ENCODE measurements at regions not wholly inside any gene's neighbourhood (a gene's known extent, or its start where the extent isn't known, plus 50 kb on each side); places are given as distances from the start of the nearest gene placed in this dataset.

GRCh38 chr18:29588446-29589100, 1411.6 kb upstream of the CDH2 start:
- Histone ChIP-seq H3K14ac (ENCODE audit: insufficient read length) (no peak overlapping the region), H3K18ac (ENCODE audit: extremely low read depth, low read length) (no peak overlapping the region), H2BK20ac (ENCODE audit: low read length) (no peak overlapping the region), H3K56ac (replicated peaks; ENCODE audit: insufficient read length, low read depth, low read length) (no peak overlapping the region), H3K23me2 (ENCODE audit: low read depth, low read length) (no peaks in the 10 kb centered on the region), H3K4me1 (replicated peaks in 1 of 4; ENCODE audit: control insufficient read depth in 3 of 4, insufficient read depth in 4 of 4, low read length in 3 of 4) (no peaks in the 10 kb centered on the region), H4K8ac (ENCODE audit: extremely low read depth, insufficient read depth, low read length) (no peak overlapping the region; the same call in 1 of the 2 replicates), H4K91ac (replicated peaks; ENCODE audit: insufficient read length, low read length) (no peak overlapping the region), H3K27ac (ENCODE audit: low read depth, low read length) (no peak overlapping the region), H2AFZ (ENCODE audit: low read length) (no peak overlapping the region), H3K27me3 (replicated peaks in 1 of 4; ENCODE audit: control insufficient read depth in 3 of 4, extremely low read depth in 1 of 4, insufficient read depth in 3 of 4, low read length in 3 of 4) (no peaks in the 10 kb centered on the region), H2BK15ac (ENCODE audit: low read length) (no peak overlapping the region), H4K5ac (ENCODE audit: insufficient read length, low read depth, low read length) (no peak overlapping the region), H2BK120ac (replicated peaks; ENCODE audit: low read depth, low read length) (no peak overlapping the region), H3K4me2 (ENCODE audit: insufficient read depth in 1 of 2, low read depth in 2 of 2, low read length in 2 of 2) (no peak overlapping the region), H3K36me3 (ENCODE audit: control insufficient read depth in 2 of 4, insufficient read depth in 4 of 4, low read length in 3 of 4) (no peaks in the 10 kb centered on the region), H3K4me3 (ENCODE audit: extremely low read depth in 1 of 4, insufficient read depth in 2 of 4, low read depth in 3 of 4, low read length in 4 of 4) (no peak overlapping the region), H3K9ac (replicated peaks in 1 of 4; ENCODE audit: extremely low read depth in 1 of 4, low read depth in 3 of 4, low read length in 3 of 4) (no peak overlapping the region), H3K79me1 (ENCODE audit: low read depth, low read length) (no peaks in the 10 kb centered on the region), H3K23ac (ENCODE audit: insufficient read length) (no peak overlapping the region), H3K79me2 (ENCODE audit: control insufficient read depth in 1 of 2, insufficient read depth in 2 of 2, low read length in 2 of 2) (no peaks in the 10 kb centered on the region), H3K9me3 (ENCODE audit: insufficient read depth in 2 of 2, low read depth in 1 of 2, low read length in 1 of 2) (no peaks in the 10 kb centered on the region; a peak in 1 of 4 replicates), H2BK5ac (ENCODE audit: low read depth, low read length) (no peak overlapping the region), H3K4ac (replicated peaks; ENCODE audit: insufficient read length, low read depth, low read length) (no peak overlapping the region), H2BK12ac (ENCODE audit: low read depth, low read length) (no peak overlapping the region), H2AK5ac (ENCODE audit: low read depth, low read length) (no peak overlapping the region), H4K20me1 (replicated peaks in 1 of 2; ENCODE audit: control insufficient read depth in 1 of 2, insufficient read depth in 2 of 2, low read length in 2 of 2) (no peaks in the 10 kb centered on the region)
- 93% methylated on average over 10 of the region's 17 CpGs; no CpG with 5 or more reads in 1 of the 2 experiments for WGBS, 2 experiments (ENCODE audit: extremely low coverage in 1 of 2, insufficient coverage in 1 of 2, insufficient read length in 1 of 2, insufficient replicate concordance in 2 of 2, low coverage in 1 of 2, low lambda C conversion rate in 2 of 2, missing lambda C conversion rate in 1 of 2)
- no peak for FAIRE-seq
- ChIA-PET CTCF (ENCODE audit: partially characterized antibody) (no interaction called here), POLR2A (ENCODE audit: partially characterized antibody) (no interaction called here)
- no peak for DNase-seq (ENCODE audit: low read depth in 1 of 2, low spot score in 2 of 2)
